NCI-H146 (cell line): ENCODE measurements at regions not wholly inside any gene's neighbourhood (a gene's known extent, or its start where the extent isn't known, plus 50 kb on each side); places are given as distances from the start of the nearest gene placed in this dataset.
"Not testable (repeated sequence)": the region's sequence is repeated elsewhere in the genome, so short reads cannot be mapped to it uniquely, and the experiment has no call there.

Experiments used
- DNase-seq: peaks from one replicate; lab custom pipeline; 2025; lab: John Stamatoyannopoulos, UW

DNA sequence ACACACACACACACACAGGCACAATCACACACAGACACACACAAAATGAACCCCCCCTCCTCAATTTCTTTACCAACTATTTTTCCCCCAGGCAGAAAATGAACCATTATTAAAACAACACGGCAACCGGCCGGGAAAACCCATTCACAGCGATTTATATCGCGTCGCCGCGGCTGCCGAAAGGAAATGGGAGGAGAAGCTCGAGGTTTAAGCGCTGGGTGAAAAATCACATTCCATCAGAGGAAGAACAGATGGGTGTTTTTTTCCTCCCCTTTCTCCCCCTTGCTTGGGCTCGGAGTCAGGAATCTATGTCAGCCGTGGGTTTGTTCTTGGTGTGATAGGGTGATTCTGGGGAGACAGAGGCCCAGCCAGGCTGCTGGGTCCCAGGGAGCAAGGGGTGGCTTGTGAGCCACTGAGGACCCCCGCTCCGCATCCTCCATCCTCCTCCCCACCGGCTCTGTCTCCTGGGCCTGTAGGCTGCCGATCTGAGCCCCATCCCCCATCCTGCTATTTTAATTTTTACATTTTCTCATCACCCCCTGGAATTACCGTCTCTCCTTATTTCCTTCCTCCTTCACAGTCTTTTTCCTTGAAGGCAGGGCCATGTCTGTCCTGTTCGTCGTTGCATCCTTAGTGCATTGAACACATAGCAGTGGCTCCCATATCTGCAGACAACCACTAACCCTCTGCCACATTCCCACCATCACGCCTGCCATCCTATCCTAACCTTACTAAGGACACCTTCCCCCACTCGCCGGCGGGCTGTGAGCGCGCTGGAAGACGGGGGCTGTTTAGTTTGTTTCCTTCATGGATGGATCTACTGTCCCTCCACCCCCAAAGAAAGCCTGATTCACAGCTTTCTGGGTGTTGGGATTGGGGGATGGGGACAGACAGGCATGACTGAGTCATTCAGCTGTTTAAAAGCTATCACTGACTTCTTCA is 137.7 kb downstream of the CRLF3 start:
- not testable (repeated sequence) for DNase-seq

DNA sequence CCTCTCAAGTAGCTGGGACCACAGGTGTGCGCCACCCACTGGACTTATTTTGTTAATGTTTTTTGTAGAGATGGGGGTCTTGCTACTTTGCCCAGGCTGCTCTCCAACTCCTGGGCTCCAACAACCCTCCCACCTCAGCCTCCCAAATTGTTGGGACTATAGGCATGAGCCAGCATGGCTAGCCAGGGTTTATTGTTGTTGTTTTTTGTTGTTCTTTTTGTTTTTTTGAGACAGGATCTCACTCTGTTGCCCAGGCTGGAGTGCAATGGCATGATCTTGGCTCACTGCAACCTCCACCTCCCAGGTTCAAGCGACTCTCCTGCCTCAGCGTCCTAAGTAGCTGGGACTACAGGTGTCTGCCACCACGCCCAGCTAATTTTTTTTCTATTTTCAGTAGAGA is 142.2 kb downstream of the CRLF3 start:
- DNase-seq, result not testable (repeated sequence)

DNA sequence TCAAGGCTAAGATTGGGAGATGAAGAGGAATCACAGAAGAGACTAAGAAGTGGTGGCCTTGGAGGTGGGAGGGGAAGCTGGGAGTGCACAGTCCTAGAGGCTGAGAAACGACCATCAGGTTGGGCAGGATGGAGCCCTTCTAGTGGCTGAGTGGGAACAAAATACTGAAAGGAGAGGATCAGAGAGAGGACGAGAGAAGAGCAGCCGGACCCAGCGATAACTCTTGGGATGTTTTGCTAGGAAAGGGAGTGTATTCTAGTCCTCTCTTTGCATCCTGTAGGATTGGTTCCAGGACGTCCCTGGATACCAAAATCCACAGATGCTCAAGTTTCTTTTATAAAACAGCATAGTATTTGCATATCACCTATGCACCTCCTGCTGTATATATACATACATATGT is 143.8 kb downstream of the CRLF3 start:
- not testable (repeated sequence) for DNase-seq

DNA sequence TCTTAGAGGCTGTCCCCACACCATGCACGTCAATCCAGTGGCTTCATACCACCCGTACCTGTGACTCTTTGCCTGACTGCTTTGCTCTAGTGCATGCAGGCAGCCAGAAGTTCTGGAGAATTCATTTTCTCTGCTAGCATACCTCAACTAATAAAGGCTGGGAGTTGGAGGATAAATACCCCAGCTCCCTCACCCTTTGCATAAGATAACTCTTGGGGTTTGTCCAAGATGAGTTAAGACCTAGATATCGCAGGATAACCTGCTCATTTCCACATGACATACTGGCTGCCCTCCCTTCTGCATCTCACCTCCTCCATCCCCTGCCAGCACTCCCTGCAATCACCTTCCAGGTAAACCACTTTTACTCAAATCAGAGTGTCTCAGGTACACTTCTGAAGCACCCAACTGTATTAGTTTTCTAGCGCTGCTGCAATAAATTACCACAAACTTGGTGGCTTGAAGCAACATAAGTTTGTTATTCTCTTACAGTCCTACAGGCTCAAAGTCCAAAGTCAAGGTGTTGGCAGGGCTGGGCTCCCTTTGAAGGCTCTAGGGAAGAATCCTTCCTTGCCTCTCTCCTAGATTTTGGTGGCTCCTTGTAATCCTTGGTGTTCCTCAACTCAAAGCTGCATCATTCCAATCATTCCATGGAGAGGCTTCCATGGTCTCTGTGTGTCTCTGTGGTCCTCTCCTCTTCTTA is 146.8 kb downstream of the CRLF3 start:
- no peak for DNase-seq

DNA sequence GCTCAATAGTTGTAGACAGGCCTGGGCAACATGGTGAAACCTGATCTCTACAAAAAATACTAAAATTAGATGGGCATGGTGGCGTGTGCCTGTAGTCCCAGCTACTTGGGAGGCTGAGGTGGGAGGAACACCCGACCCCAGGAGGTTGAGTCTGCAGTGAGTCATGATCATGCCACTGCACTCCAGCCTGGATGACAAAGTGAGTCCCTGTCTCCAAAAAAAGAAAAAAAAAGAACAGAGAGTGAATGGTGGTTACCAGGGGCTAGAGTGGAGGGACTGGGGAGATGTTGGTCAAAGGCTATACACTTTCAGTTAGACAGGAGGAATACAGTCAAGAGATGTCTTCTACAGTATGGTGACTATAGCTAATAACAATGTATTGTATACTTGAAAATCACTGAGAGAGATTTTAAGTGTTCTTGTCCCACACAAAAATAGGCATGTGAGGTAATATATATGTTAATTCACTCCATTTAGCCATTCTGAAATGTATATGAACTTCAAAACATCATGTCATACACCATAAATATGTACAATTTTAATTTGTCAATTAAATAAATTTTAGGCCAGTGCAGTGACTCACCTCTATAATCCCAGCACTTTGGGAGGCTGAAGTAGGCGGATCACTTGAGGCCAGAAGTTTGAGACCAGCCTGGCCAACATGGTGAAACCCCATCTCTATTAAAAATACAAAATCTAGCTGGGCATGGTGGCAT is 148.6 kb downstream of the CRLF3 start:
- not testable (repeated sequence) for DNase-seq

DNA sequence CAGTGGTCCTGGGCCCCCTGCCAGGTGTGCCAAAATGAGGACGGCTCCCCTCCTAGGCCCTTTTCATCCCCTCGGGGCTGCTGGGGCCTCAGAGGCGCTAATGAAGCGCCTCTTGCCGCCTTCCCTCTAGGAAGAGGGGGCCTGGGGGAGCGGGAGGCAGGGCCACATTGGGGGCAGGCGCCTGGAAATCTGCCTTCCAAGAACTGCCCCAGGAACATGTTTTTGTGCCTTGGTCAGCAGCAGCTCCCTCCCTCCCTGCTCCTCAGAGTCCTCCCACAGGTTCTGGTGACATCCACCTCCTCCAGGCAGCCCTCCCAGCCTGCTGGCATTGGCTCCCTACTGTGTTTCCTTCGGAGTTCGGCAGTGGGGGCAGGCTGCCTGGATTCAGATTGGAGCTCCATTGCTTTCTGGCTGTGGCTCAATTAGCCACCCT is 155.3 kb downstream of the CRLF3 start:
- DNase-seq, result not testable (repeated sequence)

DNA sequence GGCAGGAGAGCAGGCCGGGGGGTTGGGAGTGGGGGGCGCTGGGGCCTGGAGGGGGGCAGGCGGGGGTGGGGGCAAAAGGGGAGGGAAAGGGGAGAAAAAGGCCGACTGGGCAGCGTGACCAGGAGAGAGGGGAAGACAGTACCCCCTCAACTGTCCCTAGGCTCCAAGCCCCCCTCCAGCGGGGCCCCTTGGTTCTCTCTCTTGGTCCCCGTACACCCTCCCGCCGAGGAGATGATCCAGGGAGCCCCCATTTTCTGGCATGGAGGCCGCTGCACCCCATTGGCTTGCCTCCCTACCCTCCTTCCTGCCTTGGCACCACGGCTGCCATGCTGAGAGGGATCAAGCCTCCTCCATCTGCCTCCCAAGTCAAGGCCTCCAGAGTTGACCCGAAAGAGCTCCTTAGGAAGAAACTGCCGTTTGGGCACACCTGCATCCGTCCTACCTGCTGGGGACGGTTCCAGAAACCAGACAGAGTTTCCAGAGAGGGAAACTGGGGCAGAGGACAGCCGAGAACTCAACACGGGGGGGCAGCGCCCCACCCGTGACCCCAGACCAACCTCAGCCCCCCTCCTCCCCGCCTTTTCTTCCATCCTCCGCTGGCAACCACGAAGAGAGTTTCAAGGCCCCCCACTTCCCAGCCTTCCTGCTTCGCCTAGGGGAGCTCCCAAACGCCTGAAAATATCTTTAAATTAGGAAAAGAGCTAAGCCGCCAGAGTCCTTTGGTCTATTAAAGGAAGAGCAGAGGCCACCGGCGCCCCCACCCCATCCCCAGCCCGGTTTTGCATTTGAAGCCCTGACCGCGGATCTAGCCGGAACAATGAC is 155.9 kb downstream of the CRLF3 start:
- DNase-seq, result not testable (repeated sequence)

DNA sequence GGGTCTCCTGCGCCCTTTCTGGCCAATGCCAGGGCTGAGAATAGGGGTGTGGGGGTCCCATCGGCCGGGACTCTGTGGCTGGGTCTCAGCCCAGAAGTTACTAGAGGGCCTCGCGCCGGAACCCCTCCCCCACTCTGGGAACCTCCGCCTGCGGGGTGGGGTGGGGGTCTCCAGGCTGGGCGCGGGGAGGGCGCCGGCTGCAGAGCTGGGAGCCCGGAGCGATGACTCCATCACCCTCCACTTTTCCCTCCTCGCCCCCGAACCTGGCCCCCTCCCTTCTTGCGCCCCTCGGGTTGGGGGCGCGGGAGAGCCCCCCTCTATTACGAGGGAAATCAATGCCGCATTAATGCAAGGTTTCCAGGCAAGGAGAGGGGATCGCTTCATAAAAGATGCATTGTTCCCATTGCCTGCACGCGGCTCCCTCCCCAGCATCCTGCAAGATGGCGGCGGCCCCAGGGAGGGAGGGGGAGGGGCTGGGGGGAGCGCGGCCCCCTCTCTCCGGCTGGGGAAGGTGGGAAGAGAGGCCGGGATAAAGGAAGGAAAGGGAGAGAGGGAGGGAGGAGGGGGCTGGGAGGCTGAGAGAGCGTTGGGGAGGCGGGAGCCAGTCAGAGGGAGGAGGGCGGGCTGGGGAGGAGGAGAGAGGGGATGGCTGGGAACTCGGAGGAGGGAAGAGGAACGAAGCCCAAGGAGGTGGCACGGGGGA is 156.7 kb downstream of the CRLF3 start:
- DNase-seq, result peak; percentile 88

DNA sequence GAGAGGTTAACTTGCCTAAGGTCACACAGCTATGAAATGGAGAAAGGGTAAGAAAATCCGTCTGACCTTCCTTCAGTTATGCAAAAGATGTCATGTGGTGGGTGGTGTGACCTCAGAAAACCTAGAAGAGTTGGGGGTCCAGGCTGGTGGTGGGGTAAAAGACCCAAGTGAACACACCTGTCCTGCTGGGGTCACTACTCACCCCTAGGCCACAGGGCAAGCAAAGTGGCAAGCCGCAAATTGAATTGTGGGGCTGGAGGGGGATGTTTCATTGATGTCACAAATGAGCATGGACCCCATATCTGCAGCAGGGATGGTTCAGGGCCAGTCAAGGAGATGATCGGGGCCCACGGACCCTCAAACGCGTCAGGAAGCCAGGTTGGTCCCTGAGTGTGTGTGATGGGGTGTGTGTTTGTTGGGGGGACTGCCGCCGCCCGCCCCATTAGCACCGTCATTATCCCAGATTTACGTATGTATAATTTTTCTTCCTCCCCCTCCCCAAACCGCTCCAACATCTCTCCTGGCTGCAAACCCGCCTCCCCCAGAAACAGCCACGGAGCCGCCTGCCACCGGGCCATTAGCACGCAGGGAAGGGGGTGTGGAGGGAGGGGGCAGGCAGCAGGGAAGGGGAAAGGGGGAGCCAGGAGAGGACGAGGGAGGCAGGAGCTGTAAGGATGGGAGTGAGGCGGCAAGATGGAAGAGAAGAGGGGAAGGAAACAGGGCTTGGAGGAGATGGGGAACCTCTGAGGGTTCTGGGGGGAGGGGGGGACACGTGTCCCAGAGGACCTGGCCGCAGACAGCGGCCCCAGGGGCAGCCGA is 157.4 kb downstream of the CRLF3 start:
- DNase-seq, result peak; percentile 13

DNA sequence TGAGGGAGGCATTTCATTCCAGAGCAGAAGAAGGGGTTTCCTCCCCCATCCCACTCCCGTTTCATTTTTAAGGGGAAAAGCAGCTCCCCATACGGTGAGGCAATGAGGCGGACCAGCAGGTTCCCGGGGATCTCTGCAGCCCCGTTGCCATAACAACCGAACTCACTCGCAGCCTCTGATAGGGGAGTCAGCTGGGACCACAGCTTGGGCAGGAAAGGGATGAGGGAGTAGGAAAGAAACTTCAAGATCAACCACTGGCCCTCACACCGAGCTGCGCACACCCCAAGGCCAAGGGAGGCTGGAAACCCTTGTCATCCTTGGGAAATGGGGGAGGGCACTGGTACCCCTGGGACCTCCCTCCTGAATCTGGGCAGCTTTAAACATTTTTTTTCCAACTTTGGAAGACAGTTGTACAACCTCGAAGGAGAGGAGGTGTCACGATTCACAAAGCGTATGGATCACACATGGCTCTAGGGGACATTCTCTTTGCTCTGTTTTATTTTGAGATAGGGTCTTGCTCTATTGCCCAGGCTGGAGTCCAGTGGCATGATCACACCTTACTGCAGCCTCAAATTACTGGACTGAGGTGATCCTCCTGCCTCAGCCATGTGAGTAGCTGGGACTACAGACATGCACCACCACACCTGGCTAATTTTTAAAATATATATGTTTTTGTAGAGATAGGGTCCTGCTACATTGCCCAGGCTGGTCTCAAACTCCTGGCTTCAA is 160.6 kb downstream of the CRLF3 start:
- peak; percentile 28 for DNase-seq

DNA sequence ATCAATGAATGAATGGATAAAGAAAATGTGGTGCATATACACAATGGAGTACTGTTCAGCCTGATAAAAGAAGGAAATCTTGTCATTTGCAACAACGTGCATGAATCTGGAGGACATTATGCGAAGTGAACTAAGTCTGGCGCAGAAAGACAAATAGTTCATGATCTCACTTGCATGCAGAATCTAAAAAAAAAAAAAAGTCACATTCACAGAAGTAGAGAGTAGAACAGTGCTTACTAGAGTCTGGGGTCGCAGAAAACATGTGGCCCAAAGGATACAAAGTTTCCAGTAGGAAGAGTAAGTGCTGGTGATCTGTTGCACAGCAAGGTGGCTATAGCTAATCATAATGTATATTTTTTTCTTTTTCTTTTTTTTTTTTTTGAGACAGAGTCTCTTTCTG is 167.3 kb downstream of the CRLF3 start:
- DNase-seq, result not testable (repeated sequence)

DNA sequence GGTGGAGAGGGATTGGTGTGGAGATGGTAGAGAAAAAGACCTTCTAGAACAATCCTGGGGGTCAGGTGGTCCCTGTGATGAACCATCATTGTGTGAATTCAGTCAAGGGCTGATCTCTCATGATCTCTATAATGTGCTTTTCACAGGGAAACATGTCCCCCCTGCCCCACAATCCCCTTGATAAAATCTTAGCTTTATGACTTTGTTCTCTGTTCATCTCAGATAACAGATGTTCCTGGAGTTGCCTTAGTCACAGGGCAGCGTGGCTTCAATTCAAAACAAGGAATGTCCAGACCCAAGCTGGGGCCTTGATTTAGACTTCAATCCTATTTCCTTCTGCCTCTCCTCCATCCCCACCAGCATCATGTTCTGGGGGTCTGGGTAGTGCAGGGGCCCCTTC is 171.5 kb downstream of the CRLF3 start:
- not testable (repeated sequence) for DNase-seq

DNA sequence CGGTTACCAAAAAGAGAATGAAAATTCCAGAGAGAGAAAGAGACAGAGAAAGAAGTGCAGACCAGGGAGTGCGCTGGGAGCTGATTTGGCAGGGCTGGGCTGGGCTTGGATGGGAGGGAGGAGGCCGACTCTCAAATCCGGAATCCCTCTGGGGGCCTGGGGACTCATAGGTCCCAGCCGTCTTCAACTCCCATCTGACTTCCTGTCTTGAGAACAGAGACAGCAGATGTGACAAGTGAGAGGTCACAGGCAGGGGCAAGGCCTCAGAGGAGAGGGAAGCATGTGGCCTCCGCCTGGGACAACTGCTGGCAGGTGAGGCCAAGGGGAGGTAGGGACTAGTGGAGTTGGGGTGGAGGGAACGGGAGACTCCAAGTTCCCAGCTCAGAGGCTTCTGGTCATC is 172.9 kb downstream of the GOSR1 start:
- DNase-seq, result not testable (repeated sequence)

DNA sequence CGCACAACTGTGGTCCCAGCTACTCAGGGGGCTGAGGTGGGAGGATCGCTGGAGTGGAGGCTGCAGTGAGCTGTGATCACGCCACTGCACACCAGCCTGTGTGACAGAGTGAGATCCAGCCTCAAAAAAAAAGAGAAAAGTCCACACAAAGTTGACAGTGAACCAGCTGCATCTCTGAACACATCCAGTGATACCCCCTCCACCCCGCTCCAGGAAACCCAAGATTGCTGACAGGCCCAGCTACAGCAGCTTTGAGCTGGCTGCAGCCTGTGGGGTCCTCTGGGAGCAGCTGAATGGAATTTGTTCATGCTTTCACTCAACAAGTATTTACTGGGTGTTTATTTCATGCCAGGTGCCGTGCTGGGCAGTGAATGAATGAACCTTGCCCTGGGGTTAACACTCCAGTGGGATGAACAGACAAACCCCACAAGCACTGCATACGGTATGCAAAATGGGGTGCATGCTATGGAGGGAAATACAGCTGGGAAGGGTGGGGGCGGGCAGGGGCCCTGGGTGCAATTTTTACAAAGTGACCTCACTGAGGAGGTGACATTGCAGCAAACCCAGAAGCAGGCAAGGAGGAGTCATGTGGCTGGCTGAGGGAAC is 170.9 kb downstream of the GOSR1 start:
- DNase-seq, result not testable (repeated sequence)

DNA sequence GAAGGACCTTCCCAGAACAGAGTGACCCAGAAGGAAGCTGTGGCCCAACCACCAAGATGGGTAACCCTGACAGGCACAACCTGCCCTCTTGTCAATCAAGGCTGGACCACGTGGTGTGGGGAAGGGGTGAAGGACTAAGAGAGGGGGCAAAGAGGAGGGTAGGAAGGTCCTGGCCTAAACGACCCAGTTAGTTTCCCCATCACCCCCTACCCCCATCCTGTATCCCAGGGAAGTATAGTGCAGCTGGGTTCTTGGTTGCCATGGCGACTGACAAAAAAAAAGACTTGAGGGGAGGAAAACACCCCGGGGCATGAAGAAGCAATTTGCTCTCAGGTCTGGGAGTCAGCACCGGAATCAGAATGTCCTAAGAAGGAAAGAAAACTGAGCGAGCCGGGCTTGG is 168.7 kb downstream of the GOSR1 start:
- DNase-seq, result peak; percentile 14

DNA sequence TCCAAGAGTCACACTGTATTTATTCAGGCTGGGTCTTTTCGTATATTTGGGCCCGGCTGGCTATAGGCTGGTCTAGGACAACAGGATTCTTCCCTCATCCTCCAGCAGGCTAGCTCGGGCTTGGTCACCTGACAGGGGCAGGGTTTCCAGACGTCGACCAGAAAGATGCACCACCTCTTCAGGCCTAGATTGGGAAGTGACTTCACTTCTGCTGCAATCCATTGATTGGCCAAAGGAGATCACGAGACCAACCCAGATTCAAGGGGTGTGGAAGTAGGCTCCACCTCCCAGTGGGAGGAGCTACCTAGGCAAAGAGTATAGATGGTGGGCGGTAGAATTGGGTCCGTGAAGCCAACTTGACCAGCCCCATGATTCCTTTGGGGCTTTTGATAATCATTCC is 167.5 kb downstream of the GOSR1 start:
- DNase-seq, result not testable (repeated sequence)

DNA sequence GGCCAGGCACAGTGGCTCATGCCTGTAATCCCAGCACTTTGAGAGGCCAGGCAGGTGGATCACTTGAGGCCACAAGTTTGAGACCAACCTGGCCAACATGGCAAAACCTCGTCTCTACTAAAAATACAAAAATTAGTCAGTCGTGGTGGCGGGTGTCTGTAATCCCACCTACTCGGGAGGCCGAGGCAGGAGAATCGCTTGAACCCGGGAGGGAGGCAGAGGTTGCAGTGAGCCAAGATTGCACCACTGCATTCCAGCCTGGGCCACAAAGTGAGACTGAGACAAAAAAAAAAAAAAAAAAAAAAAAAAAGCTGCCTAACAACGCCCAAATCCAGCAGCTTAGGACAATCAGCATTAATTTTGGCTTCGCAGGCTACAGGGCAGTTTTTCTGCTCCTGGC is 167.1 kb downstream of the GOSR1 start:
- DNase-seq, result not testable (repeated sequence)

DNA sequence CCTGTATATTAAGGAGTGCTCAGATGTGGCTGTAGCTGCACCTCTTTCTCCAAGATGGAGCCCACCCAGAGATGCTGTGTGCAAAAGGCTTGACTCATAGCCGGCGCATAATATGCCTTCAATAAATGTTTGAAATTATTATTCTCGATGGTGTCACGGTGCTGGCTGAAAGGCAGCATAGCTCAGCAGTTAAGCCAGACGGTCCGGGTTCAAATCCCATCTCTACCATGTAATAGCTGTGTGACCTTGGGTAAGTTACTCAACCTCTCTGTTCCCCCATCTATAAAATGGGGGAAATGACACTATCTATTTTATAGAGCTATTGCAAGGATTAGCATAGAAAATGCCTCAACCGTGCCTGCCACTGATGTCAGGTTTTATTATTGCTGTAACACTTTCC is 164.2 kb downstream of the GOSR1 start:
- DNase-seq, result not testable (repeated sequence)

DNA sequence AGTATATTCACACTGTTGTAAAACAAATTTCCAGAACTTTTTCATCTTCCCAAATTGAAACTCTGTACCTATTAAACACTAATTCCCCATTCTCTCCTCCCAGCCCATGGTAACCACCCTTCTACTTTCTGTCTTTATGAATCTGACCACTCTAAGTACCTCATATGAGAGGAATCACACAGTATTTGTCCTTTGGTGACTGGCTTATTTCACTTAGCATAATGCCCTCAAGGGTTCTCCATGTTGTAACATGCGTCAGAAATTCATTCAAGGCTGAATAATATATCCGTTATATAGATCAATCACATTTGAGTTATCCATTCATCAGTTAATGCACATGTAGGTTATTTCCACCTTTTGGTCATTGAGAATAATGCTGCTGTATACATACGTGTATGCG is 162.2 kb downstream of the GOSR1 start:
- not testable (repeated sequence) for DNase-seq
